Colonic mucosa (tissue), 4 donors: ENCODE measurements at regions not wholly inside any gene's neighbourhood (a gene's known extent, or its start where the extent isn't known, plus 50 kb on each side); places are given as distances from the start of the nearest gene placed in this dataset.

Experiments
- DNase-seq: peaks from one replicate; pipeline ENCODE4 v3.0.0-alpha.2; 2020
- H3K27ac ChIP-seq: fragments of 200-600 bp; one replicate; pipeline ENCODE4 v1.8.0; 2021
- H3K27me3 ChIP-seq: fragments of 200-600 bp; one replicate; pipeline ENCODE4 v1.8.0; 2021
- H3K36me3 ChIP-seq: fragments of 200-600 bp; one replicate; pipeline ENCODE4 v1.8.0; 2021
- H3K4me1 ChIP-seq: fragments of 200-600 bp; one replicate; pipeline ENCODE4 v1.8.0; 2021; ENCODE audit warnings: mild to moderate bottlenecking
- H3K4me3 ChIP-seq: fragments of 200-600 bp; one replicate; pipeline ENCODE4 v1.8.0; 2021
- H3K9ac ChIP-seq, 2 donors: one replicate each; pipeline ENCODE4 v1.7.0; 2013; ENCODE audit warnings: control low read depth in 2 of 2, low read depth in 2 of 2, low read length in 2 of 2
- H3K9me3 ChIP-seq: fragments of 200-600 bp; one replicate; pipeline ENCODE4 v1.8.0; 2021
- CTCF ChIP-seq: fragments of 200-600 bp; IDR thresholded peaks from one replicate; pipeline ENCODE4 v1.8.0; 2022; ENCODE audit warnings: antibody characterized with exemption, mild to moderate bottlenecking
- intact Hi-C: fragments of 100-400 bp; cut with DNase I; formaldehyde crosslinking; loops from one replicate; pipeline ENCODE4 v1.14.1; 2022
- donor health status: healthy.
- donor health status: DM: no; HTN: no; CAD: no.
- donor health status: DM: no; HTN: no; CAD: no.

GRCh38 chr9:83182071-83182470, 119.1 kb upstream of the RASEF start:
- intact Hi-C loops = no loop called here
- H3K27me3 ChIP-seq = no peaks in the 10 kb centered on the region
- no peaks in the 10 kb centered on the region for H3K36me3 ChIP-seq
- no peak overlapping the region for H3K9ac ChIP-seq
- H3K27ac ChIP-seq = no peak overlapping the region
- H3K4me3 ChIP-seq = no peak overlapping the region
- no peak for DNase-seq
- H3K9me3 ChIP-seq = no peaks in the 10 kb centered on the region
- H3K4me1 ChIP-seq = no peaks in the 10 kb centered on the region
- no peak for TF ChIP-seq CTCF

- Histone ChIP-seq H3K36me3 (no peaks in the 10 kb centered on the region), H3K4me3 (no peak overlapping the region), H3K4me1 (no peaks in the 10 kb centered on the region), H3K27me3 (no peaks in the 10 kb centered on the region), H3K9ac (no peak overlapping the region), H3K9me3 (no peaks in the 10 kb centered on the region), H3K27ac (no peak overlapping the region)
- intact Hi-C loops = no loop called here
- no peak for TF ChIP-seq CTCF
- DNase-seq = no peak
Measured at GRCh38 chr9:83178717-83179116, 115.8 kb upstream of the RASEF start.

- no peaks in the 10 kb centered on the region for H3K27me3 ChIP-seq
- intact Hi-C loops = no loop called here
- no peak overlapping the region for H3K9ac ChIP-seq
- H3K27ac ChIP-seq = no peak overlapping the region
- no peaks in the 10 kb centered on the region for H3K4me1 ChIP-seq
- no peak overlapping the region for H3K4me3 ChIP-seq
- no peak for DNase-seq
- H3K9me3 ChIP-seq = no peaks in the 10 kb centered on the region
- TF ChIP-seq CTCF = no peak
- H3K36me3 ChIP-seq = no peaks in the 10 kb centered on the region
Measured at GRCh38 chr9:83177747-83178146, 114.8 kb upstream of the RASEF start.

- H3K36me3 ChIP-seq = no peaks in the 10 kb centered on the region
- no peak overlapping the region for H3K4me3 ChIP-seq
- no peak overlapping the region for H3K27ac ChIP-seq
- no peaks in the 10 kb centered on the region for H3K9me3 ChIP-seq
- no peak for DNase-seq
- no peak for TF ChIP-seq CTCF
- H3K27me3 ChIP-seq = no peaks in the 10 kb centered on the region
- intact Hi-C loops = no loop called here
- H3K9ac ChIP-seq = no peak overlapping the region
- no peaks in the 10 kb centered on the region for H3K4me1 ChIP-seq
Measured at GRCh38 chr9:83167126-83167525, 104.2 kb upstream of the RASEF start.

- no peaks in the 10 kb centered on the region for H3K36me3 ChIP-seq
- no peak overlapping the region for H3K4me3 ChIP-seq
- no peaks in the 10 kb centered on the region for H3K4me1 ChIP-seq
- no peak for TF ChIP-seq CTCF
- H3K27ac ChIP-seq = no peak overlapping the region
- H3K27me3 ChIP-seq = no peaks in the 10 kb centered on the region
- no peaks in the 10 kb centered on the region for H3K9me3 ChIP-seq
- intact Hi-C loops = no loop called here
- DNase-seq = peak; percentile 65
- no peak overlapping the region for H3K9ac ChIP-seq
Measured at GRCh38 chr9:83166372-83166771, 103.4 kb upstream of the RASEF start.

- no peaks in the 10 kb centered on the region for H3K36me3 ChIP-seq
- no peak for DNase-seq
- H3K9me3 ChIP-seq = no peaks in the 10 kb centered on the region
- no peak overlapping the region for H3K4me3 ChIP-seq
- no peak for TF ChIP-seq CTCF
- H3K9ac ChIP-seq = no peak overlapping the region
- no peaks in the 10 kb centered on the region for H3K4me1 ChIP-seq
- intact Hi-C loops = no loop called here
- no peak overlapping the region for H3K27ac ChIP-seq
- H3K27me3 ChIP-seq = no peaks in the 10 kb centered on the region
Measured at GRCh38 chr9:83155733-83156132, 92.8 kb upstream of the RASEF start.
